DOHH2 (cell line): ENCODE measurements at regions not wholly inside any gene's neighbourhood (a gene's known extent, or its start where the extent isn't known, plus 50 kb on each side); places are given as distances from the start of the nearest gene placed in this dataset.

Experiments
- EZH2phosphoT487 ChIP-seq: fragments of 200-600 bp; sonication (generic); IDR thresholded peaks from 2 replicates; pipeline ENCODE4 v1.6.1; 2017; ENCODE audit warnings: borderline replicate concordance, mild to moderate bottlenecking, antibody characterized with exemption, low read length, moderate library complexity, mixed read lengths
- TF ChIP-seq, protein P1 (sequence below): fragments of 200-600 bp; sonication (generic); IDR thresholded peaks from one replicate; pipeline ENCODE4 v1.5.1; 2014; ENCODE audit warnings: antibody characterized with exemption, mild to moderate bottlenecking, low read depth, low read length; ENCODE audit not compliant: poor library complexity, severe bottlenecking

- TF ChIP-seq, protein P1, sequence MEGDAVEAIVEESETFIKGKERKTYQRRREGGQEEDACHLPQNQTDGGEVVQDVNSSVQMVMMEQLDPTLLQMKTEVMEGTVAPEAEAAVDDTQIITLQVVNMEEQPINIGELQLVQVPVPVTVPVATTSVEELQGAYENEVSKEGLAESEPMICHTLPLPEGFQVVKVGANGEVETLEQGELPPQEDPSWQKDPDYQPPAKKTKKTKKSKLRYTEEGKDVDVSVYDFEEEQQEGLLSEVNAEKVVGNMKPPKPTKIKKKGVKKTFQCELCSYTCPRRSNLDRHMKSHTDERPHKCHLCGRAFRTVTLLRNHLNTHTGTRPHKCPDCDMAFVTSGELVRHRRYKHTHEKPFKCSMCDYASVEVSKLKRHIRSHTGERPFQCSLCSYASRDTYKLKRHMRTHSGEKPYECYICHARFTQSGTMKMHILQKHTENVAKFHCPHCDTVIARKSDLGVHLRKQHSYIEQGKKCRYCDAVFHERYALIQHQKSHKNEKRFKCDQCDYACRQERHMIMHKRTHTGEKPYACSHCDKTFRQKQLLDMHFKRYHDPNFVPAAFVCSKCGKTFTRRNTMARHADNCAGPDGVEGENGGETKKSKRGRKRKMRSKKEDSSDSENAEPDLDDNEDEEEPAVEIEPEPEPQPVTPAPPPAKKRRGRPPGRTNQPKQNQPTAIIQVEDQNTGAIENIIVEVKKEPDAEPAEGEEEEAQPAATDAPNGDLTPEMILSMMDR, result no peak
- TF ChIP-seq EZH2phosphoT487, result no peak
Observed at GRCh38 chr4:111992351-111993168, 152.7 kb upstream of the FAM241A start.
